GM18861 (cell line): ENCODE measurements at regions not wholly inside any gene's neighbourhood (a gene's known extent, or its start where the extent isn't known, plus 50 kb on each side); places are given as distances from the start of the nearest gene placed in this dataset.
A peak's percentile ranks its signal among the peaks of the same experiment; 100 is the strongest.

ENCODE experiments used
- ATAC-seq: cut with Tn5 transposase; IDR thresholded peaks from one replicate; pipeline ENCODE4 v1.9.1; 2021; ENCODE audit not compliant: unreplicated experiment

GRCh38 chr7:155213955-155214740 lies 83.5 kb upstream of the INSIG1 start:
- no peak for ATAC-seq

DNA sequence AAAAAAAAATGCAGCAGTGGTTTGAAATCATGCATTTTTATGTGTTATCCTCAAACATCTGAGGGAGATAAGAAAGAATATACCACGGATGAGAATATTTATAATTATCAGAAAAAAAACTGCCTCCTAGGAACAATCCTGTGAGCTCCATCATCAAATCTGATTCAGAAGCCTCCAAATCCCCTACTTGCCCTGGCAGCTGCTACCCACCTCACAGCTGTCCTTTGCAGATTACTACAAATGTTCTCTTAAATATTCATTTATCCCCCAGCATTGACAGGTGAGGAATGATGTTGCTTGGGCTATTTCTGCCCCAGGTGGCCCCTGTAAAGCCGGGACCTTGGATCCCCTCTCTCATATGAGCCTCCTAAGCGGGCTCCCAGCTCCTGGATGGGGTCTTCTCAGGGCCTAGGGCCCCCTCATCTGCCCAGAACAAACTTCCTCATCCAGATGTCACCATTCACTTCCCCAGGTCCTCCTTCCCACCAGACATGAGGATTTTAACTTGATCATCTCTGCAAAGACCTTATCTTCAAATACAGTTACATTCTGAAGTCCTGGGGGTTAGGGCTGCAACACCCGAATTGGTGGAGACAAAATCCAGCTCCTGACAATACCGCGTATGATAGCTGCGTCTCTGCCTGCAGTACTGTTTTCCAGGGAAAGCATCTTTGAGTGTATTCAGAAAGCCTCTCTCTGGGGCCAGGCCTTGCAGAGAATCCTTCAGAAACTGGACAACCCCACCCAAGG lies 81.9 kb upstream of the INSIG1 start:
- no peak for ATAC-seq

DNA sequence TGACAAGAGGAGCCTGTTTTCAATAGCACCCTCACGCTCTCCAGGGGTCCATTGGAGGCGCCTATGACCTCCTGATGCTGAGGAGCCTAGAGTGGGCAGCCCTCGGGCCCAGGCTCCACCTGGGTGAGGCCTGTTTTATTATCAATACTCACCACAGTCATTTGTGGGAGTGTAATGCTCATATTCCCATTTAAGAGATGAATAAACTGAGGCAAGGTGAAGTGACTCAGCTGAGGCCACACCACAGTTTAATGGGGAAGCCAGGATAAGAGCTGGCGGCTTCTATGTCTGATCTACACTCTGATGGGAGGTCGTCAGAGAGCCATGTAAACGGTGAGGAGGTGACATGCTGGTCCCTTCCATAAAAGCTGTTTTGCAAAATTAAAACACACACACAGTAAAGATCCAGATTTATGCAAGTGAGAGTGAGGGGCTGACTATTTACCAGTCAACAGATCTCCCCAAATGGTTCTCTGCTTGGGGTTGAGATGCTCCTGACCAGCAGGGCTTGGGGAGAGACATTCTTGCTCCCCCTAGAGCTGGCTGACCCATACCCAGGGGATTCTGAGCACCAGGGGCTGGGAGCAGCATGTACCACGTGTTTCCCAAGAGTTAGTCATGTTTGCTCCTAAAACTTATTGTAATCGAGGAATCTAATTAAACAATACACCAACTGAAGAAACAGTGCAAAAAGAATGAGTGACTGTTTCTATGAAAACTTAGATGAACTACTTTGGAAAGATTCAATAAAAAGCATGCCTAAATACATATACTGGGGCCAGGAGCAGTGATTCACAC lies 81.0 kb upstream of the INSIG1 start:
- ATAC-seq, result no peak

DNA sequence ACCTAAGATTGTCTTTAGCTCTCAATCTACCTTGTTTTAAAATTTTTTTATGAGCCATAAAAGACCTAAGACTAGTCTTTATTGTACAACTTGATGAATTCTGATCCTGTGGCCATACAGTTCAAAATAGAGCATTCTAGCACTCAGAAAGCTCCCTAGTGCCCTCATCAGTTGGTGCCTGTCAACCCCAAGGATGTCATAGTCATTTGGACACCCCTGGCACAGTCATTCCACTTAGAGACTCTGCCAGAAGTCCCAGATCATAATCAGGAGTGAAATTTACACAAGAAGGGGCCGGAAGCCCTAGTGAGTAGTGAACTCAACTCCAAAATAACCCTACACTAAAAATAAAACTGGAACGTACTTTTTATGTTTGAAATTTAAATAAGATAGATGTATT lies 80.0 kb upstream of the INSIG1 start:
- ATAC-seq, result peak; percentile 72

DNA sequence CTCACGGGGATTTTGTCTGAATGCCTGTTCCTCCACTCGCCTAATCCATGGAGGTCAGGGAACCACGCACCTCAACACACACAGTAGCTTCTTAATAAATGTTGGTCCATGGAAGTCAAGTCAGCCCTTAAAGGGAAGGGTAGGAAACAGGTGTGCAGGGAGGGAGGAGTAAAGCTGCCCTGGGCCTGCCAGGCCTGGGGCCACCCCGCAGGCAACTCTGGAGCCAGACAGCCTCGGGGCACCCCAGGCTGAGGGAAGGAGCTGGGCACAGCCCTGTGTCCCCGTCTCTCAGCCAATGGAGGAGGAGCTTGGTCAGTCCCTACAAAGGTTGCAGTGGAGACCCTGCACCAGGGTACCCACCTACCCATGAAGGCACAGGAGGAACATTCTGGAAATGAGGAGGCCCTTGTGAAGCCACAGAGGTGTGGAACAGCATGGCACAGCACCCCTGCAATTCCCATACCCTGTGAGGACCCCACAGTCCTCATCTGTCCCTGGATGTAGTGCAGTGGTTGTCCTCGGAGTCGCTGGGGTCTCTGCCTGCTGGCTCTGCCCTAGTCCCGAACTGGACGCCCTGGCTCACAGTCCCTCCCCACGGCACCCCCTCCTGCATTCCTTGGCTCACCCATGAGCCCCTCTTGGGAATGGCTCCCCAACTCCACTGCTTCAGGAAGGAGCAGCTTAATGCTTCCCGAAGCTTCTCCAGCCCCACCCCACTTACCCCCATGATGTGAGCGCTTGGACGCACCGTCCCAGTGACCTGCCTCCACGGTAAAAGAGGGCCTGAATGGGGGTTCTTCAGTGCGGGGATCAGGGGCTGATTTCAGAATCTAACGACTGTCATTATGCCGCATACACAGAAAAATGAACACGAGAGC lies 79.2 kb upstream of the INSIG1 start:
- no peak for ATAC-seq

GRCh38 chr7:155219154-155219531 lies 78.5 kb upstream of the INSIG1 start:
- ATAC-seq, result no peak

- no peak for ATAC-seq
These were observed 77.5 kb upstream of the INSIG1 start for GRCh38 chr7:155219947-155220769.

GRCh38 chr7:155220903-155221302 lies 76.8 kb upstream of the INSIG1 start:
- no peak for ATAC-seq

- no peak for ATAC-seq
These were observed 76.1 kb upstream of the INSIG1 start for GRCh38 chr7:155221547-155221946.

DNA sequence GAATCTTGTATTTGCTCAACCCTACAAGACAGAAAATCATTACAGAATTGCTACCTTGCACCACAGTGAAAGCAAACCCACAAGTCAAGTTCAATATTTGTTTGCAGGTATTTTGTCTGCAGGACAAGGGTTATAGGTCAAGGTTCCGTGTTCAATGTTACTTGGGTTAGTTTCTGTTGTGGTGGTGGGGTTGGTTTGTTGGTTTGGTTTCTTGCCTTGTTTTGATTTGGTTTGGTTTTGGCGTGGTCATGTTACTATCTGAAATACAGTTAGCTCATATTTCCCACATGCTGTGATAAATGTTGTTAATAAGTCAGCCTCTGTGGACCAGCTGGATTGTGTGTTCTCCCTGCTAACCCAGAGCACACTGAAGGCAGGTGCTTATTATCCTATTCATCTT lies 75.6 kb upstream of the INSIG1 start:
- ATAC-seq, result no peak

DNA sequence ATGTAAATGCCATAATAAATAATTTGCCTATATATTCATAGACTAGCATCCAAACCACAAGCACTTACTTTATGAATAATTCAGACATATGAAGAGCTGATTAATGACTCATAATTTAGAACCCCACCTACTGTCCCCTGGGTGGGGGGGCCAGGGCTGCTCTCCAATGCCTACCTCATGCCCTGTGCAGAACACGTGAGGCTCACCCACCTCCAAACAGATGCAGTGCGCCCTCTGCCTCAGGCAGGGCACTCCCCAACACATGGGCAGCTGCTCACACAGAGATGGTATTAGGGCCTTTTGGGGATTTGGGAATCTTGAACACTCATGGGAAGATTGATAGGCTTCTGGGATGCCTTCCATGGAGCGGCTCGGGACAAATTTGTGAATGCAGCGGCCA lies 75.1 kb upstream of the INSIG1 start:
- no peak for ATAC-seq

DNA sequence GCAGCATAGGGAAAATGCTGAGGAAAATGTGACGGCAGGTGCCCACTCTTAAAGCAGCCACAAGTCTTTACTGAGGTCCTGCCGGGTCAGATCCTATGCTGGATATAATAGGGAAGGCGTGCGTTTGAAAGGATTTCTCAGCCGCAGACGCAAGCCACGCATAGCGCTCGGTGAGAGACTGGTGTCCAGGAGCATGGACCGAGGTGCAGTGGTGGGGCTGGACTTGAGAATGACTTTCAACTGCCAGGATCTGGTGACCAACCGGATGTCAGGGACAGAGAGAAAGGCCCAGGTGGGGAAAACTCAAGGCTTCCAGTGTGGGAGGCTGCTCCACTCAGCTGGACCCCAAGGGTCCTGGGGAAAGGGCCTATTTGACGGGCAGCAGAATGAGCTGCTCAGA lies 74.7 kb upstream of the INSIG1 start:
- ATAC-seq, result no peak

DNA sequence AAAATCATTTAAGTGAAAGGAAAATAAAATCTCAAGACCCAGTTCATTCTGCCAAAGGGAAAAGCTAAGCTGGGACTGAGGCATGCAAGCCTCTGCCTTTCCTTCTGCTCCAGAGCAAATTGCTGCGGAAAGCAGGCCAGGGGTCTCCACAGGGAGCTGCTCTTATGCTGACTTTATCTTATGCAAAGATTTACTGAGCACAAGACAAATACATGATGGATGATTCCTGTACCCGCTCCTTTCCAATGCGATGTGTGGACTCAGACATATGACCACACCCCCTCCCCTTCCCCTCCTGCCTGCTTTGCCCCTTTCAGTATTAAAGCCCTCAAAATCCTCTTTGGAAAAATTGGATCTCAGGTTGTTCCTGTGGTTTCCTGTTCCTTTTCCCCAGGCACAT lies 74.2 kb upstream of the INSIG1 start:
- no peak for ATAC-seq

DNA sequence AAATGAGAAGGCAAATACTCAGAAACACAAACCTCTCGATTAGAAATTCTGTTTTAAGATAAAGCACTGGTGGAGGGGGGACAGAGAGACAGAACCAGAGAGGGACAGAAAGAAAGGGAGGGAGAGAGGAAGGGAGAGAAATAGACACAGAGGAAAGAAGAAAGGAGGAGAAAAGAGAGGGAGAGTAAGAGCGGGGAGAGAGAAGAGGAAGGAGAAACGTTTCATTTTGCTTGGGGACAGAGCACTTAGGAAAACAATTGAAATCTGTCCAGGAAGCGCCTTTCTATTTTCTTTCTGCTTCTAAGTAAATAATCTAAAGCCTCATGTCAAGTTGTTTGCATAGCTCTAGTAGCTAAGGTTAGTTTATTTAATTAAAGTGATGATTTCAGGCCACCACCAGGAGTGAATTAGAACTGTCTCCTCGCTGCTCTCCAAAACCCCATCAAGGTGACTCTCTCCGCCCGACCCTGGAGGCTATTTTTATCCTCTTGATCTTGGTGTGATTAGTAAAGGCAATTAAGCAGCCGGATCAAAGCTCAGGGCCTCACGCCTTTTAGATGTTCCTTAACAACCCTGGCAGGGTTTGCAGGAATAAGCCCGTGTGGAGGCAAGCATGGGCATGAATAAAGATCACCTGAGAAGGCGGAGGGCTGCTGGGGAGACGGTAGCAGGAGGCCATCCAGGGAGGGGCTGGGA lies 73.4 kb upstream of the INSIG1 start:
- ATAC-seq, result no peak

- ATAC-seq, result no peak
These were observed 72.6 kb upstream of the INSIG1 start for GRCh38 chr7:155225095-155225494.

- ATAC-seq, result no peak
These were observed 72.2 kb upstream of the INSIG1 start for GRCh38 chr7:155225516-155225915.

DNA sequence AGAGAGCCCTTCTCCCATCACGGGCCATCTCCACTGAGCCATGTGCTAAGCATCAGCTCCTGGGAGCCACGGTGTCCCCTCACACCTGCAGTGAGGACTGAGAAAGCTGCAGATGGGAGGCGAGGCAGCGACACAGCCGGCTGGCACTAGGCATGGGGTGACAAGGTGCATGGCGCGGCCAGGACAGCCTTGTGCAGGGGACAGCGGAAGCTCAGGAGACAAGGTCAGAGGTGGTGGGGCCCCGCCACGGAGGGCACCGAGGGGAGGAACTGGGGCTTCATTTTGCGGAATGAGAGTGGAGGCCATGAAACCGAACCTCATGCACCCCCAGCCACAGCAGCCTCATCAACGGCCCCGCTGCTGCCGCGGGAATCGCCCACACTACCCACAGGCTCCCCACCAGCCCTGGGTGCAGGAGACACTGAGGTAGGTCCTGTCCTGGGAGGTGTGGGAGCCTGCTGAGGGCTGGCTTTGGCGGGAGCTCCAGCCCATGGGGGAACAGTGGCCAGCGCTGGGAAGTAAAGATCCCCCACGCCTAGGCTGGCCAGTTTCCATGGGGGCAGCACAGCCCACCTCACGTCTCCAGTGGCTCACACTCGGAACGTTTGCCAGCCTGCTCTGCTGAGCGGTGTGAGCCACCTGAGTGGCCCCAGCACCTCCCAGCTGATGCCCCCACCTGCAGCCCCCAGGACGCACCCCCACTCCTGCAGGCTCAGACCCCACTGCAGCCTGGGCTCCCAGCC lies 71.2 kb upstream of the INSIG1 start:
- ATAC-seq, result no peak

- no peak for ATAC-seq
These were observed 70.5 kb upstream of the INSIG1 start for GRCh38 chr7:155227004-155227787.
